CD4-positive, alpha-beta T cell treated with Interferon alpha-2 for 1 hour (primary cell): ENCODE measurements at regions not wholly inside any gene's neighbourhood (a gene's known extent, or its start where the extent isn't known, plus 50 kb on each side); places are given as distances from the start of the nearest gene placed in this dataset.

Source experiments
- DNase-seq, 2 donors: peaks; one replicate each; pipeline ENCODE4 v3.0.0-alpha.2; 2020 to 2022

GRCh38 chr6:126419901-126420300 is 80.0 kb downstream of the CENPW start:
- no peak for DNase-seq

DNA sequence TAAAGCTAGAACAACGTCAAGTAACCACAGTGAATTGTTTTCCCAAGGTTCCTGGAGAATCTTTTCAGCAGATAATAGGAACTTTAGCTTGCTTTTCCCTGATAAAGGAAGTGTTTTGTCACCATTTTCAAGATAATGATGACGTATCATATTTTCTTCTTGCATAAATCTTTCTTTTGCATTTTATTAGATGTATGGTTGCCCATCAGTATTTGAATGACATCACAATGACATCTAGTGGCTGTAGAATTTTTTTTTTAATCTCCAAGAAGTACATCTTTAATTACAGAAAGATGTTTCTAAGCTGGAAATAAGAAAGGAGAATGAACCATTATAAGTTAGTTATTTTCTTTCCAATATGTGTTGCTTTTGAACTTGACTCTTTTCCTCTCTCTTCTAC is 83.0 kb downstream of the CENPW start:
- no peak for DNase-seq

DNA sequence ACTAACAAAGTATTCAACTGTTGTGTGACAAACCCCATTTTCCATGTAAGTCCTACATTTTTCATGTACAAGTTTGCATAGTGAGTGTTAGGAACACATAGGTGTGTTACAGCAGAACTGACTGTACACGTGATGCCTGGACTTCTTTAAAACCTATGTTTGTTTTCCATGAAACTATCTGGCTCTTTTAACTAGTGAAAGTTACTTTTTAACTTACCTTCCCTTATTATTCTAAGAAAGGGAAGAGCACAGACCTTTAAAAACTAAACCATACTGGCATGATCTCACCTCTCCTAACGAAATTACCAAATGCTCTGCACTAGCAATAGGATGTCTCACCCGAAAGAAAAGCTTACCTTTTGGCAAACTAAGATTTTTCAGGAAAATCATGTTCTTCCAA is 87.8 kb downstream of the CENPW start:
- no peak for DNase-seq

DNA sequence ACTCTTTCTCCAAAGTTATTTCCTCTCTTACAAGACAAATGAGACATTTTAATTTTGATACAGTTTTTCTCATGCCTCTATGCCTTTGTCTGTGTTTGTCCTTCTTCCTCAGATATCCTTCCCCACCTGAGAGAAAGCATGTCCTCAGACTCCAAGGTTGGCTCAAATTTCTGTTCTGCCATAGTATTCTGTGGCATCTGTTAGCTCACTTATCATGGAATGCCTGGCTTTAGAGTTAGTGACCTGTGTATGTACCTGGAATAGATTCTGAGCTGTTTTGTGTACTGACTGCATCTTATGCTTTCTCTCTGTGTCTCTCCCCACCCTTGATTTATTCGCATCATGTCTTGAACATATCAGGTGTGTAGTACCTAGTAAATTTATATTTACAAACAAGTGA is 90.0 kb downstream of the CENPW start:
- DNase-seq = no peak

DNA sequence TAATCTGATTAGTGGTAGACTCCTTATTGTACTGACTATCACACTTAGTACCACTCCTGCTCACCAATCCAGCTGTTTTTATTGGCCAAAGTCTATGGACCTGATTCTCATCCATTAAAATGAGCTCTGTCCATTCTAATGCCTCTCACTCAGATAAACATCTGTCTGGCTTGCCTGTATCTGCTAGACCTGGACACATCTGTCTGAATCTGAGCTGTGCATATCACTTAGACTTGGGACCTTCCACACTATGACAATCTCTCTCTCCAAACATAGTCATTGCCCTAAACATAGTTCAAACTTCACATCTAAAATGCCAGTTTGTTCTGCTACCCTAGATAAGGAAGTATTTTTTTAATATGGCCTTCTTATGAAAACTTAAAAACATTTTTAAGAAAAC is 92.6 kb downstream of the CENPW start:
- DNase-seq = no peak

DNA sequence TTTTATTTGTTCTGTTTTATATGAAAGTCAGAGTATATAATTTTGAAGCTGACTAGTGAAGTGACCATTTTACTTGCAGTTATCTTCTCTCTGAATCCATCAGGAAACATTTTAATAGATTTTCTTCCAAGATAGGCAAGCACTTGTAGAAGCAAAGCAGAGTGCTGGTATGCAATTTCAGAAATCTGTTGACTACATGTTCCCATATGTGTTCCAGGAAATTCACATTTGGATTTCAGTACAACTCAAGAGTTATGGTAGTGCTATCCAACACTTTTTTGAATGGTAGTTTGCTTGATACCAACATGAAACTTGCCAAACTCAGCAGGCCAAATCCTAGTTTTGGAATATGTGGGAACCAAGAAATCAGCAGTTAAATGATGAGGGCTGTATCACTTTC is 94.0 kb downstream of the CENPW start:
- no peak for DNase-seq

DNA sequence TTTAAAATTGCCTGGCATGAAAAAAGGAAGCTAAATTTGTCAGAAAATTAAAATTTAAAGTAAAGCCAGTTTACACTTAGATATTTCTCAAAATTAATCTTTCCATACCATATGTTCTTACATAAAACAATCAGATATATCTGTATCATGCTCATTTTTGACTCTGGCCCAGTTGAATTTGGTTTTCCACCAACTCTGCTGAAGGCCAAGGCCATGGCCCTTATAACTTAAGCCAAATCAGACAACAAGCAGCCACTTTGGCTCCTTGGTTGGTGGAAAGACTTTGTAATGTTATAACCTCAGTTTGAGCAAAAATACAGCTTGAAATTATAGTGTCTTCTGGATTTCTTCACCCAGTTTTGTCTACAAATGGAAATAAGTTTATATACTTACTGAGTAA is 97.3 kb downstream of the CENPW start:
- DNase-seq = no peak

DNA sequence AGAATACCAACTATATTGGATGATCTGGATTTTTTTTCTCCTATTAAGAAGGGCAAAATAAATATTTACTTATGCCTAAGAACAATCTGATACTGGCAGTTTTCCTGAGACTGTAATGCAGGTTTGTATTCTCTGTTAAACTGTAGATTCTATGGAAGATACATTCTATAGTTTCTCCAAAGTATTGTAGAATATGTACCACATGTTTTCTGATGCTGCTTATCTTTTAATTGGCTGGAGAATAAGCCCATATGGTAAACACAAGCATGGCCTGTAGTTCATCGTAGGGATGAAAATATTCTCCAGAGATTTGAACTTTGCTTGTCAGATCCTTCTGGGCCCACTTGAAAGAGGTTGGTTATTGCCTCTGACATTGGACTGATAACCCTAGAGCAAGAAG is 99.1 kb downstream of the CENPW start:
- no peak for DNase-seq

- no peak for DNase-seq
Measured at GRCh38 chr6:126440923-126441322, 101.0 kb downstream of the CENPW start.

DNA sequence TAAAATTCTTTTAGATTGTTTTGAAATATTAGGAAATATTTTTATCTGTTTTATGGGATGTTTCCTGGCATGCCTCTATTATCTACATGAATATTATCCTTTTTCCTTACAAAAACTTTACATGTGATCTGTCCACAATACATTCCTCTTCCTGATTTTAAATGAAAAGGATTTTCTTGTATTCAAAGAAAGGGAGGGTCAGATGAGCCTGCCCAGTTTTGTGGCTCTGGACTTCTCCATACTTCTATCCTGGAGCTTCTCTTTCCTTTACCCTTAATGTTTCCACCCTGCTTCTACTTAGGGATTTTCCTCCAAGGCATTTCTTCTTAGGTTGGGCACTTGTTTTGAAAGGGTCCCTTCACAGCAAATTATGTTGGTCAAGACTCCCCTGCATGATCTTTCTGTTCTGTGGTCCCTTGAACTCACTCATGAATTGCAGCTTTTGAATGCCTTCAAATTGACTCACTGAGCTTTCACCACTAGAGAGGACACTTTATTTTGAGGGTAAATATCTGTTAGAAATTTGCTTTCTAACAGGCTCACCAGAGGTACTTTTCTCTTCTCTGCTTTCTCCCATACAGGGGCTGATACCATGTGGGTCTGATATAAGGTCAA is 104.9 kb downstream of the CENPW start:
- DNase-seq = no peak

- no peak for DNase-seq
Measured at GRCh38 chr6:126446248-126446647, 106.3 kb downstream of the CENPW start.

GRCh38 chr6:126447367-126447766 is 107.5 kb downstream of the CENPW start:
- DNase-seq = no peak

- no peak for DNase-seq
Measured at GRCh38 chr6:126461045-126461444, 121.1 kb downstream of the CENPW start.

GRCh38 chr6:126464245-126464644 is 124.3 kb downstream of the CENPW start:
- no peak for DNase-seq

GRCh38 chr6:126475449-126475848 is 135.5 kb downstream of the CENPW start:
- no peak for DNase-seq

- no peak for DNase-seq
Measured at GRCh38 chr6:126477678-126478077, 137.8 kb downstream of the CENPW start.

GRCh38 chr6:126480268-126480667 is 140.4 kb downstream of the CENPW start:
- no peak for DNase-seq

GRCh38 chr6:126481319-126481718 is 141.4 kb downstream of the CENPW start:
- no peak for DNase-seq

DNA sequence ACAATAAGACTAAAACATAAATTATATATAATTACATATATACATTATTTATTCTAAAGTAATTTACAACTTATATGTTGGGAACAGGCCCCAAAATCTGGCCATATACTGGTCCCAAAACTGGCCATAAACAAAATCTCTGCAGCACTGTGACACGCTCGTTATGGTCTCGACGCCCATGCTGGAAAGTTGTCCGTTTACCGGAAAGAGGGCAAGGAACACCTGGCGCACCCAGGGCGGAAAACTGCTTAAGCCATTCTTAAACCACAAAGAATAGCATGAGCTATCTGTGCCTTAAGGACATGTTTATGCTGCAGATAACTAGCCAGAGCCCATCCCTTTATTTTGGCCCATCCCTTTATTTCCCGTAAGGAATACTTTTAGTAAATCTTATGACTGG is 164.9 kb downstream of the CENPW start:
- DNase-seq = no peak

DNA sequence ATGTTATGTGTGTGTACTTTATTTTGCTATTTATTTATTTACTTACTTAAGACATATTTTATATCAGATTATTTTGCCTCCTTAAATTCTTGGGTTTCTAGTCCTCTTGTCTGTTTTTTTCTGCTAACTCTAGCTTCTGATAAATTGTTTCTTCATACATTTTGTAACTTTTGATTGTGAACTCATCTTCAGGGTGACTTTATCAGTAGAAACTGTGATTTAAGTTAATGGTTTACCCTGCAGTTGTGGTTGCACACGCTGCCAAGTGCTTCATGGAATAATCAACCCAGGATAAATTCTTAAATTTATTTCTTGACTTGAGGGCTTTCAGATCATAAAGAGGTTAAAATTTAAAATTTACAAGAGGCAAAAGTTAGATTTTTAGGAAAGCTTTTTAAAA is 173.3 kb downstream of the CENPW start:
- no peak for DNase-seq

GRCh38 chr6:126516411-126516810 is 176.5 kb downstream of the CENPW start:
- DNase-seq = no peak

DNA sequence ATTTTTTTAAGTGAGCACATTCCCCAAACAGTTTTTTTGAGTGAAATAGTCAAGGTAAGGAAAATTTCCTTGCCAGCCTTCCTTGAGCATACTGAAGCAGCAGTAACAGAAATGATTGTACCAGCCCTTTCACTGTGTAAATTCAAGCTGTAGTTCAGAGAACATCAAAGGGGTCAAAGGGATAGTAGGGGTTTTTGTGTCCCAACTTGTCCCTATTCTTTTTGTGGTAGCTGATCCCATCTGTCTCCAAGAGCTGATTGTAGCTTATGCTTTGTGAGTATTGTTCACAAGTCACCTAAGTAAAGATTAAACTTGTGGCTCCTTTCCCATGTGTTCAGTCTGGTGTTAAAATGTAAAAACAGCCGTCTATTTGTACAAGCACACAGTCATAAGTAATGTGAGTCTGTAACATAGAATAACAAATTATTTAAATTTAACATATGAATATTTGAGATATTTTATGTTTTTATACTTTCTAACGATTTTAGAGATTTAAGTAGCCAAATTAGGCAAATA is 185.0 kb downstream of the CENPW start:
- no peak for DNase-seq

DNA sequence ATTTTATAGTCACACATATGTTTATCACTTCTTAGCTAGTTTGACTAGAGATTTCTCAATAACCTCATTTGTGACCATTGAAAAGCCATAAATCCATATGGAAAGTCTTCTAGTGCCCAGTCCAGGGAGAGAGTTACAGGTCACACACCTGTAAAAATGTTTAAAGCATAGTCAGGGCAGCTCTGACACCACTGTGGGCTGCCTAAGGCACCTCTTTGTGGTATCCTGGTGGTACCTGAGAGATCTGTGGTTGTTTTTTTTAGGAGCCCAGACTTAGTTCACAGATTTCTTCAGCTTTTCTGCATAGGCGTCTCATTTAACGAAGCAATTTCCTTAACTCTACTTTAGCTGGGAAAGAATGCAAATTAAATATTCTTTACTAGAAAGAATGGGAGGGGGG is 186.6 kb downstream of the CENPW start:
- DNase-seq = no peak

DNA sequence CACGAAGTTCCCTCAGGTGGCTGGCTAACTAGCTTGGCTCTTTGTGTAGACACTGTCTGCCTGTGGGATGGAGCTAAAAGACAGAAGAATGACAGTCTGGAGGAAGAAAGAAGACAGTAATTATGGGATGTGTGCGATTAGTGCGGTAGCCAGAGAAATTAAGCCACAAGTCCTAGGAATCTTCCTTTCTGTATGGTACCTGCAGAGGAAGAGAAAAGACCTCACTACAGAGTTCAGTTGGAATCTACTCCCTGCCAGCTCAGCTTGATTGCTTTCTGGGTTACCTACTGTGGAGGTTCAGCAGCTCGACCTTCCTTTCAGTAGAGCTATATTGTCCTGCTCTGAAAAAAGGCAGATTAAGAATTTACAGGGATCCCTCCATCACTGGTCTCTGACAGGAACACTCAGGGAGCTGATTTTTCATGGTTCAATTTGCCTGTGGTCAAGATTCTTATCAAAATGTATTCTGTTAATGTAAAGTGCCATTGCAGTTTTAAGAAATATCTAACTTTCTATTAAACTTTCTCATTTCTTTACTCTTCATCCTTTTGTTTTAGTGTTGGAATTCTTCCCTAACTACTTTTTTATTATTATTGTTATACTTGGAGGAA is 187.2 kb downstream of the CENPW start:
- DNase-seq = no peak
